ENCODE measurements at regions not wholly inside any gene's neighbourhood (a gene's known extent, or its start where the extent isn't known, plus 50 kb on each side); places are given as distances from the start of the nearest gene placed in this dataset.

DNA sequence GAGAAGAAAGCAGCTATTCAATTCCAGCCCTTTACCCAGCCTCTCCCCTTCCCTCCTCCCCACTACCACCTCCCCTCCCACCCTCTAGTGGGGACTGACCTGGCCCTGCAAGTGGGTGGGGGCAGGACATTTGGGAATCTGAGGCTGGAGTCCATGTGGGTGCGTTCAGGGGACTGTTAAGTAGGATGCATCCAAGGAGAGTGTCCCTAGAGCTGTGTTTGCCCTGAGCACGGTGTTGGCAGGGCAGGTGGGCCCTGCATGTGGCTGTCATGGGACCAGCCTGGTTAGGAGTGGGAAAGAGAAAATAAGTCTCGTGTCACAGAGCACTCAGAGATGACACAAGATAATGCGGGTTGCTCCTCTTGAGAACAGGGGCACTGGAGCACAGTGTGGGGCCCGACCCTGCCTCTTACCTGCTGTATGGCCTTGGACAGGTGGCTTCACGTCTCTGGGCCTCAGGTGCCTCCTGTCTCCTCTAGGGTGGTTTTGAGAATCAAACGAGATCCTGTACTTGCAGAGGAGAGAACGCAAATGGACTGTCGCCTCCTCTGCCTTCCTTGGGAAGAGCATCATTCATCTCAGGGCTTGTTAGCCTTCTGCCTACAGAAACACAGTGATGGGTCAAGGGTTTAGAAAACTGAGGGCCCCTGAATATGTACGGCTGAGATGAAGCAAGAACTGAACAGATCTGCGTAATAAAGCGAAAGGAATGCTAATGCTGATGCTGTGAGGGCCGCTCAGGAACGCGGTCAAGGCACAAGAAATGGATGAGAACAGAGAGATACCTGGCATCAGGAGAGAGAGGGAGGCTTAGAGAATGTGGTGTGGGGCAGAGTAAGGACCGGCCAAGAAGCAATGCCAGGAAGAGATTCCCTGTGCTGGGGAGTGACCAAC, 187.7 kb upstream of the HAAO start:
- no peak overlapping the region for H3K27ac Mint-ChIP-seq
- no peak for TF ChIP-seq STAT1 (IDR thresholded peaks at IDR 0.05; ENCODE audit: unreplicated experiment)
- no peak for TF ChIP-seq POLR2AphosphoS5 (IDR thresholded peaks at IDR 0.05; ENCODE audit: low read depth)
- Histone ChIP-seq H3K4me3 (no peak overlapping the region), H3K27ac (ENCODE audit: low read depth) (no peak overlapping the region), H3K4me1 (ENCODE audit: insufficient read depth) (no peaks in the 10 kb centered on the region), H3K4me2 (no peak overlapping the region), H2AFZ (no peak overlapping the region), H3K79me2 (replicated peaks; ENCODE audit: insufficient read depth) (no peaks in the 10 kb centered on the region), H4K20me1 (replicated peaks; ENCODE audit: insufficient read depth) (no peaks in the 10 kb centered on the region), H3F3A (replicated peaks; ENCODE audit: low read depth) (no peaks in the 10 kb centered on the region), H3K27me3 (ENCODE audit: insufficient read depth) (no peaks in the 10 kb centered on the region), H3K9me2 (ENCODE audit: insufficient read depth) (no peaks in the 10 kb centered on the region), H3K36me3 (ENCODE audit: insufficient read depth) (no peaks in the 10 kb centered on the region)
- no peak for ATAC-seq
- no peak for DNase-seq (ENCODE audit: low spot score)
- no peaks in the 10 kb centered on the region; the same call in 2 of the 3 replicates for H3K36me3 Mint-ChIP-seq (ENCODE audit: low read depth)
- H3K27me3 Mint-ChIP-seq (ENCODE audit: insufficient read depth, low read depth, poor library complexity): peaks cover 5% of the 10 kb centered on the region
- no peak overlapping the region for H3K4me3 Mint-ChIP-seq
- H3K9me3 Mint-ChIP-seq: no peaks in the 10 kb centered on the region
- H3K4me1 Mint-ChIP-seq: peaks cover 4% of the 10 kb centered on the region; the same call in 2 of the 3 replicates

DNA sequence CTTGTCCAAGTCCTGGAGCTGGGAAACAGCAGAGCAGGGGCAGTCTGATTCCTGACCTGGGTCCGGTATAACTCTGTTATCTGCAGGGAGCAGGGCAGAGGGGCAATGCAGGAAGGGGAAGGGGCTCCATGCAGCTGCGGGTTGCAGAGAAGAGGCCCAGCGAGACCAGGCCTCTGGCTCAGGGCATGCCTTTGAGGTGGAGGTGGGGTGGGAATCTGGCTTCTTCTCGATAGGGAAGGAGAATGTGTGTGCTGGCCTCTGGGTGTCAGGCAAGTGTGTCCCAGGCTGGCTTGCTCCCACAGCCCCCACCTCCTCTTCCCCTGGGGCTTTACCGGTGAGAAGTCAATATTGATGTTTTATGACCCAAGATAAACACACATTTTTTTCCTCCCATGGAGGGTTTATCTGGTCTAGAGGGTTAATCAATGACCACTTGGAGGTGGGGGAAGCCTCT, 187.1 kb upstream of the HAAO start:
- ATAC-seq: no peak
- Histone ChIP-seq H4K20me1 (replicated peaks; ENCODE audit: insufficient read depth) (no peaks in the 10 kb centered on the region), H3K4me1 (ENCODE audit: insufficient read depth) (peaks cover 5% of the 10 kb centered on the region; the same call in 1 of the 2 replicates), H3K9me2 (ENCODE audit: insufficient read depth) (no peaks in the 10 kb centered on the region), H3K79me2 (replicated peaks; ENCODE audit: insufficient read depth) (no peaks in the 10 kb centered on the region), H3F3A (replicated peaks; ENCODE audit: low read depth) (no peaks in the 10 kb centered on the region), H3K27me3 (ENCODE audit: insufficient read depth) (no peaks in the 10 kb centered on the region), H3K4me2 (no peak overlapping the region), H3K27ac (ENCODE audit: low read depth) (no peak overlapping the region), H2AFZ (no peak overlapping the region), H3K36me3 (ENCODE audit: insufficient read depth) (no peaks in the 10 kb centered on the region), H3K4me3 (no peak overlapping the region)
- Mint-ChIP-seq H3K27ac (no peak overlapping the region), H3K9me3 (no peaks in the 10 kb centered on the region), H3K36me3 (ENCODE audit: low read depth) (no peaks in the 10 kb centered on the region; the same call in 2 of the 3 replicates), H3K27me3 (ENCODE audit: insufficient read depth, low read depth, poor library complexity) (peaks cover 5% of the 10 kb centered on the region), H3K4me3 (no peak overlapping the region), H3K4me1 (peaks cover 6% of the 10 kb centered on the region)
- no peak for DNase-seq (ENCODE audit: low spot score)
- TF ChIP-seq, protein P1, sequence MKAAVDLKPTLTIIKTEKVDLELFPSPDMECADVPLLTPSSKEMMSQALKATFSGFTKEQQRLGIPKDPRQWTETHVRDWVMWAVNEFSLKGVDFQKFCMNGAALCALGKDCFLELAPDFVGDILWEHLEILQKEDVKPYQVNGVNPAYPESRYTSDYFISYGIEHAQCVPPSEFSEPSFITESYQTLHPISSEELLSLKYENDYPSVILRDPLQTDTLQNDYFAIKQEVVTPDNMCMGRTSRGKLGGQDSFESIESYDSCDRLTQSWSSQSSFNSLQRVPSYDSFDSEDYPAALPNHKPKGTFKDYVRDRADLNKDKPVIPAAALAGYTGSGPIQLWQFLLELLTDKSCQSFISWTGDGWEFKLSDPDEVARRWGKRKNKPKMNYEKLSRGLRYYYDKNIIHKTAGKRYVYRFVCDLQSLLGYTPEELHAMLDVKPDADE (IDR thresholded peaks at IDR 0.05): no peak
- TF ChIP-seq JUNB (IDR thresholded peaks at IDR 0.05; ENCODE audit: unreplicated experiment): no peak
- TF ChIP-seq STAT1 (IDR thresholded peaks at IDR 0.05; ENCODE audit: unreplicated experiment): no peak
- TF ChIP-seq NANOG (IDR thresholded peaks at IDR 0.05; ENCODE audit: borderline replicate concordance): no peak
- no peak for TF ChIP-seq ZNF331 (CRISPR knock-in tag; IDR thresholded peaks at IDR 0.05; ENCODE audit: low read depth)
- no peak for TF ChIP-seq POLR2AphosphoS5 (IDR thresholded peaks at IDR 0.05; ENCODE audit: low read depth)
- no peak for TF ChIP-seq EZH2phosphoT487 (IDR thresholded peaks at IDR 0.05; ENCODE audit: unreplicated experiment)
- TF ChIP-seq ZNF114 (CRISPR knock-in tag; IDR thresholded peaks at IDR 0.05): no peak
- TF ChIP-seq, protein P2, sequence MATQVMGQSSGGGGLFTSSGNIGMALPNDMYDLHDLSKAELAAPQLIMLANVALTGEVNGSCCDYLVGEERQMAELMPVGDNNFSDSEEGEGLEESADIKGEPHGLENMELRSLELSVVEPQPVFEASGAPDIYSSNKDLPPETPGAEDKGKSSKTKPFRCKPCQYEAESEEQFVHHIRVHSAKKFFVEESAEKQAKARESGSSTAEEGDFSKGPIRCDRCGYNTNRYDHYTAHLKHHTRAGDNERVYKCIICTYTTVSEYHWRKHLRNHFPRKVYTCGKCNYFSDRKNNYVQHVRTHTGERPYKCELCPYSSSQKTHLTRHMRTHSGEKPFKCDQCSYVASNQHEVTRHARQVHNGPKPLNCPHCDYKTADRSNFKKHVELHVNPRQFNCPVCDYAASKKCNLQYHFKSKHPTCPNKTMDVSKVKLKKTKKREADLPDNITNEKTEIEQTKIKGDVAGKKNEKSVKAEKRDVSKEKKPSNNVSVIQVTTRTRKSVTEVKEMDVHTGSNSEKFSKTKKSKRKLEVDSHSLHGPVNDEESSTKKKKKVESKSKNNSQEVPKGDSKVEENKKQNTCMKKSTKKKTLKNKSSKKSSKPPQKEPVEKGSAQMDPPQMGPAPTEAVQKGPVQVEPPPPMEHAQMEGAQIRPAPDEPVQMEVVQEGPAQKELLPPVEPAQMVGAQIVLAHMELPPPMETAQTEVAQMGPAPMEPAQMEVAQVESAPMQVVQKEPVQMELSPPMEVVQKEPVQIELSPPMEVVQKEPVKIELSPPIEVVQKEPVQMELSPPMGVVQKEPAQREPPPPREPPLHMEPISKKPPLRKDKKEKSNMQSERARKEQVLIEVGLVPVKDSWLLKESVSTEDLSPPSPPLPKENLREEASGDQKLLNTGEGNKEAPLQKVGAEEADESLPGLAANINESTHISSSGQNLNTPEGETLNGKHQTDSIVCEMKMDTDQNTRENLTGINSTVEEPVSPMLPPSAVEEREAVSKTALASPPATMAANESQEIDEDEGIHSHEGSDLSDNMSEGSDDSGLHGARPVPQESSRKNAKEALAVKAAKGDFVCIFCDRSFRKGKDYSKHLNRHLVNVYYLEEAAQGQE (IDR thresholded peaks at IDR 0.05; ENCODE audit: unreplicated experiment): no peak
- TF ChIP-seq, protein P3, sequence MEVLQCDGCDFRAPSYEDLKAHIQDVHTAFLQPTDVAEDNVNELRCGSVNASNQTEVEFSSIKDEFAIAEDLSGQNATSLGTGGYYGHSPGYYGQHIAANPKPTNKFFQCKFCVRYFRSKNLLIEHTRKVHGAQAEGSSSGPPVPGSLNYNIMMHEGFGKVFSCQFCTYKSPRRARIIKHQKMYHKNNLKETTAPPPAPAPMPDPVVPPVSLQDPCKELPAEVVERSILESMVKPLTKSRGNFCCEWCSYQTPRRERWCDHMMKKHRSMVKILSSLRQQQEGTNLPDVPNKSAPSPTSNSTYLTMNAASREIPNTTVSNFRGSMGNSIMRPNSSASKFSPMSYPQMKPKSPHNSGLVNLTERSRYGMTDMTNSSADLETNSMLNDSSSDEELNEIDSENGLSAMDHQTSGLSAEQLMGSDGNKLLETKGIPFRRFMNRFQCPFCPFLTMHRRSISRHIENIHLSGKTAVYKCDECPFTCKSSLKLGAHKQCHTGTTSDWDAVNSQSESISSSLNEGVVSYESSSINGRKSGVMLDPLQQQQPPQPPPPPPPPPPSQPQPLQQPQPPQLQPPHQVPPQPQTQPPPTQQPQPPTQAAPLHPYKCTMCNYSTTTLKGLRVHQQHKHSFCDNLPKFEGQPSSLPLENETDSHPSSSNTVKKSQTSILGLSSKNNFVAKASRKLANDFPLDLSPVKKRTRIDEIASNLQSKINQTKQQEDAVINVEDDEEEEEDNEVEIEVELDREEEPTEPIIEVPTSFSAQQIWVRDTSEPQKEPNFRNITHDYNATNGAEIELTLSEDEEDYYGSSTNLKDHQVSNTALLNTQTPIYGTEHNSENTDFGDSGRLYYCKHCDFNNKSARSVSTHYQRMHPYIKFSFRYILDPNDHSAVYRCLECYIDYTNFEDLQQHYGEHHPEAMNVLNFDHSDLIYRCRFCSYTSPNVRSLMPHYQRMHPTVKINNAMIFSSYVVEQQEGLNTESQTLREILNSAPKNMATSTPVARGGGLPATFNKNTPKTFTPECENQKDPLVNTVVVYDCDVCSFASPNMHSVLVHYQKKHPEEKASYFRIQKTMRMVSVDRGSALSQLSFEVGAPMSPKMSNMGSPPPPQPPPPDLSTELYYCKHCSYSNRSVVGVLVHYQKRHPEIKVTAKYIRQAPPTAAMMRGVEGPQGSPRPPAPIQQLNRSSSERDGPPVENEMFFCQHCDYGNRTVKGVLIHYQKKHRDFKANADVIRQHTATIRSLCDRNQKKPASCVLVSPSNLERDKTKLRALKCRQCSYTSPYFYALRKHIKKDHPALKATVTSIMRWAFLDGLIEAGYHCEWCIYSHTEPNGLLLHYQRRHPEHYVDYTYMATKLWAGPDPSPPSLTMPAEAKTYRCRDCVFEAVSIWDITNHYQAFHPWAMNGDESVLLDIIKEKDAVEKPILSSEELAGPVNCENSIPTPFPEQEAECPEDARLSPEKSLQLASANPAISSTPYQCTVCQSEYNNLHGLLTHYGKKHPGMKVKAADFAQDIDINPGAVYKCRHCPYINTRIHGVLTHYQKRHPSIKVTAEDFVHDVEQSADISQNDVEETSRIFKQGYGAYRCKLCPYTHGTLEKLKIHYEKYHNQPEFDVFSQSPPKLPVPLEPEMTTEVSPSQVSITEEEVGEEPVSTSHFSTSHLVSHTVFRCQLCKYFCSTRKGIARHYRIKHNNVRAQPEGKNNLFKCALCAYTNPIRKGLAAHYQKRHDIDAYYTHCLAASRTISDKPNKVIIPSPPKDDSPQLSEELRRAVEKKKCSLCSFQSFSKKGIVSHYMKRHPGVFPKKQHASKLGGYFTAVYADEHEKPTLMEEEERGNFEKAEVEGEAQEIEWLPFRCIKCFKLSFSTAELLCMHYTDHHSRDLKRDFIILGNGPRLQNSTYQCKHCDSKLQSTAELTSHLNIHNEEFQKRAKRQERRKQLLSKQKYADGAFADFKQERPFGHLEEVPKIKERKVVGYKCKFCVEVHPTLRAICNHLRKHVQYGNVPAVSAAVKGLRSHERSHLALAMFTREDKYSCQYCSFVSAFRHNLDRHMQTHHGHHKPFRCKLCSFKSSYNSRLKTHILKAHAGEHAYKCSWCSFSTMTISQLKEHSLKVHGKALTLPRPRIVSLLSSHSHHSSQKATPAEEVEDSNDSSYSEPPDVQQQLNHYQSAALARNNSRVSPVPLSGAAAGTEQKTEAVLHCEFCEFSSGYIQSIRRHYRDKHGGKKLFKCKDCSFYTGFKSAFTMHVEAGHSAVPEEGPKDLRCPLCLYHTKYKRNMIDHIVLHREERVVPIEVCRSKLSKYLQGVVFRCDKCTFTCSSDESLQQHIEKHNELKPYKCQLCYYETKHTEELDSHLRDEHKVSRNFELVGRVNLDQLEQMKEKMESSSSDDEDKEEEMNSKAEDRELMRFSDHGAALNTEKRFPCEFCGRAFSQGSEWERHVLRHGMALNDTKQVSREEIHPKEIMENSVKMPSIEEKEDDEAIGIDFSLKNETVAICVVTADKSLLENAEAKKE (CRISPR knock-in tag; IDR thresholded peaks at IDR 0.05): no peak

Data from GM23338 (cell line).